Dermis microvascular lymphatic vessel endothelial cell (primary cell): ENCODE measurements at regions not wholly inside any gene's neighbourhood (a gene's known extent, or its start where the extent isn't known, plus 50 kb on each side); places are given as distances from the start of the nearest gene placed in this dataset.
"Not testable (repeated sequence)": the region's sequence is repeated elsewhere in the genome, so short reads cannot be mapped to it uniquely, and the experiment has no call there.

ENCODE experiments used
- DNase-seq, 2 donors: peaks; one replicate each; pipeline versions ENCODE4 v3.0.0 to v3.0.0-alpha.2; 2010; ENCODE audit warnings: low read depth in 2 of 2

GRCh38 chr7:50856231-50856630 is 73.5 kb upstream of the GRB10 start:
- DNase-seq, result no peak

- no peak for DNase-seq
Observed at GRCh38 chr7:50855526-50855925, 72.8 kb upstream of the GRB10 start.

- DNase-seq, result no peak
Observed at GRCh38 chr7:50854831-50855230, 72.1 kb upstream of the GRB10 start.

GRCh38 chr7:50854247-50854646 is 71.6 kb upstream of the GRB10 start:
- DNase-seq, result no peak

- no peak for DNase-seq
Observed at GRCh38 chr7:50853311-50853710, 70.6 kb upstream of the GRB10 start.

GRCh38 chr7:50852901-50853300 is 70.2 kb upstream of the GRB10 start:
- DNase-seq, result no peak

- no peak for DNase-seq
Observed at GRCh38 chr7:50851891-50852290, 69.2 kb upstream of the GRB10 start.

- DNase-seq, result no peak
Observed at GRCh38 chr7:50851451-50851850, 68.8 kb upstream of the GRB10 start.

- no peak for DNase-seq
Observed at GRCh38 chr7:50849991-50850390, 67.3 kb upstream of the GRB10 start.

- no peak for DNase-seq
Observed at GRCh38 chr7:50848203-50848602, 65.5 kb upstream of the GRB10 start.

- not testable (repeated sequence) for DNase-seq
Observed at GRCh38 chr7:50844861-50845260, 62.2 kb upstream of the GRB10 start.

GRCh38 chr7:50842041-50842440 is 59.3 kb upstream of the GRB10 start:
- DNase-seq, result no peak

- DNase-seq, result peak in 1 of 2 donors; percentile 85
Observed at GRCh38 chr7:50838675-50839377, 56.1 kb upstream of the GRB10 start.

- DNase-seq, result peak; percentile 31 to 96
Observed at GRCh38 chr7:50837965-50838364, 55.3 kb upstream of the GRB10 start.

- DNase-seq, result no peak
Observed at GRCh38 chr7:50836646-50837045, 54.0 kb upstream of the GRB10 start.

- peak in 1 of 2 donors; percentile 27 for DNase-seq
Observed at GRCh38 chr7:50835156-50835555, 52.5 kb upstream of the GRB10 start.

GRCh38 chr7:50834679-50835078 is 52.0 kb upstream of the GRB10 start:
- no peak for DNase-seq

- DNase-seq, result no peak
Observed at GRCh38 chr7:50834031-50834535, 51.4 kb upstream of the GRB10 start.

GRCh38 chr7:50832744-50833143 is 50.0 kb upstream of the GRB10 start:
- DNase-seq, result no peak
